CD14-positive monocyte (primary cell): ENCODE measurements at regions not wholly inside any gene's neighbourhood (a gene's known extent, or its start where the extent isn't known, plus 50 kb on each side); places are given as distances from the start of the nearest gene placed in this dataset.

Source experiments
- DNase-seq, 3 donors: peaks; one replicate each; pipeline ENCODE4 v3.0.0-alpha.2; 2011 to 2022
- H2AFZ ChIP-seq: 2 replicates; pipeline ENCODE4 v1.6.0; 2012; ENCODE audit warnings: mild to moderate bottlenecking, low read depth, low read length, inconsistent platforms; ENCODE audit not compliant: insufficient read depth, poor library complexity, severe bottlenecking
- H3K27ac ChIP-seq, 2 donors: 1 replicate in 1 of 2; 2 replicates in 1 of 2; pipeline ENCODE4 v1.5.1; 2012 to 2013; ENCODE audit warnings: low read length in 2 of 2, control low read depth in 1 of 2, inconsistent platforms in 1 of 2, low read depth in 1 of 2, mild to moderate bottlenecking in 1 of 2
- H3K27me3 ChIP-seq, 2 donors: one replicate each; pipeline versions ENCODE4 v1.6.0 to v1.6.1; 2011 to 2013; ENCODE audit warnings: low read length in 2 of 2; ENCODE audit not compliant: control insufficient read depth in 2 of 2, insufficient read depth in 2 of 2
- H3K36me3 ChIP-seq, 2 donors: replicated peaks in 1 of 2; 1 replicate in 1 of 2; 2 replicates in 1 of 2; pipeline versions ENCODE4 v1.5.1 to v1.6.1; 2012 to 2013; ENCODE audit warnings: low read length in 2 of 2, control low read depth in 1 of 2, inconsistent platforms in 1 of 2, mild to moderate bottlenecking in 1 of 2; ENCODE audit not compliant: insufficient read depth in 2 of 2, control insufficient read depth in 1 of 2
- H3K4me1 ChIP-seq, 2 donors: 1 replicate in 1 of 2; 2 replicates in 1 of 2; pipeline versions ENCODE4 v1.5.1 to v1.6.1; 2012 to 2013; ENCODE audit warnings: low read length in 2 of 2, control low read depth in 1 of 2, inconsistent platforms in 1 of 2, mild to moderate bottlenecking in 1 of 2, moderate library complexity in 1 of 2; ENCODE audit not compliant: insufficient read depth in 2 of 2, control insufficient read depth in 1 of 2
- H3K4me2 ChIP-seq: replicated peaks from 2 replicates; pipeline ENCODE3; 2012; ENCODE audit warnings: low read length, moderate library complexity, mild to moderate bottlenecking; ENCODE audit not compliant: poor library complexity, severe bottlenecking; ENCODE audit errors: extremely low read depth
- H3K4me3 ChIP-seq, 3 experiments: fragments of 200-600 bp in 1 of 3; sonication (generic) in 1 of 3; replicated peaks in 1 of 3; 1 replicate in 2 of 3; 2 replicates in 1 of 3; pipeline ENCODE4 v1.5.1; 2011 to 2013; ENCODE audit warnings: low read length in 3 of 3, mild to moderate bottlenecking in 3 of 3, control low read depth in 2 of 3, low read depth in 2 of 3, inconsistent platforms in 1 of 3, moderate library complexity in 1 of 3
- H3K79me2 ChIP-seq: 2 replicates; pipeline ENCODE4 v1.6.0; 2012; ENCODE audit warnings: mild to moderate bottlenecking, control low read depth, inconsistent platforms, low read length, moderate library complexity; ENCODE audit not compliant: insufficient read depth
- H3K9ac ChIP-seq: 2 replicates; pipeline ENCODE4 v1.6.0; 2017; ENCODE audit warnings: low read length, mild to moderate bottlenecking; ENCODE audit not compliant: insufficient read depth, poor library complexity, severe bottlenecking
- H3K9me3 ChIP-seq, 2 donors: replicated peaks in 1 of 2; 1 replicate in 1 of 2; 2 replicates in 1 of 2; pipeline versions ENCODE4 v1.5.1 to v1.6.1; 2012 to 2013; ENCODE audit warnings: low read length in 2 of 2, control low read depth in 1 of 2; ENCODE audit not compliant: control insufficient read depth in 1 of 2, insufficient read depth in 1 of 2
- H4K20me1 ChIP-seq: 2 replicates; pipeline ENCODE4 v1.6.0; 2012; ENCODE audit warnings: mild to moderate bottlenecking, low read length, control low read depth, moderate library complexity; ENCODE audit not compliant: insufficient read depth
- H3K27ac Mint-ChIP-seq, 7 donors: one replicate each; pipeline ENCODE4 v1.8.0; 2020; ENCODE audit warnings: mild to moderate bottlenecking in 7 of 7, mixed read lengths in 7 of 7, moderate library complexity in 6 of 7, inconsistent platforms in 2 of 7
- H3K27me3 Mint-ChIP-seq, 3 donors: one replicate each; pipeline ENCODE4 v1.8.0; 2021 to 2022; ENCODE audit warnings: low read depth in 3 of 3, mild to moderate bottlenecking in 3 of 3, mixed read lengths in 3 of 3, moderate library complexity in 3 of 3, inconsistent platforms in 1 of 3
- H3K36me3 Mint-ChIP-seq, 2 donors: one replicate each; pipeline ENCODE4 v1.8.0; 2020; ENCODE audit warnings: mixed read lengths in 2 of 2, inconsistent platforms in 1 of 2, mild to moderate bottlenecking in 1 of 2
- H3K4me1 Mint-ChIP-seq: one replicate; pipeline ENCODE4 v1.8.0; 2020; ENCODE audit warnings: mild to moderate bottlenecking, mixed read lengths
- H3K4me3 Mint-ChIP-seq, 2 donors: one replicate each; pipeline ENCODE4 v1.8.0; 2020; ENCODE audit warnings: mild to moderate bottlenecking in 2 of 2, mixed read lengths in 2 of 2, moderate library complexity in 1 of 2
- H3K9me3 Mint-ChIP-seq, 7 donors: one replicate each; pipeline ENCODE4 v1.8.0; 2020 to 2022; ENCODE audit warnings: mixed read lengths in 7 of 7, mild to moderate bottlenecking in 6 of 7, moderate library complexity in 6 of 7, inconsistent platforms in 2 of 7
- WGBS: methylation state at CpG from one replicate; pipeline ENCODE4 v1.1.5; 2013; ENCODE audit warnings: missing lambda C conversion rate; ENCODE audit not compliant: insufficient coverage; 5-methylcytosine and 5-hydroxymethylcytosine counted together
- intact Hi-C, 2 donors: fragments of 100-400 bp; cut with micrococcal nuclease; formaldehyde crosslinking; loops; one replicate each; pipeline versions ENCODE4 v1.15.0 to v1.15.1; 2023
- TF ChIP-seq, protein P1 (sequence below): fragments of 200-600 bp; IDR thresholded peaks from one replicate; pipeline ENCODE4 v1.8.0; 2022; ENCODE audit warnings: antibody characterized with exemption, mild to moderate bottlenecking

DNA sequence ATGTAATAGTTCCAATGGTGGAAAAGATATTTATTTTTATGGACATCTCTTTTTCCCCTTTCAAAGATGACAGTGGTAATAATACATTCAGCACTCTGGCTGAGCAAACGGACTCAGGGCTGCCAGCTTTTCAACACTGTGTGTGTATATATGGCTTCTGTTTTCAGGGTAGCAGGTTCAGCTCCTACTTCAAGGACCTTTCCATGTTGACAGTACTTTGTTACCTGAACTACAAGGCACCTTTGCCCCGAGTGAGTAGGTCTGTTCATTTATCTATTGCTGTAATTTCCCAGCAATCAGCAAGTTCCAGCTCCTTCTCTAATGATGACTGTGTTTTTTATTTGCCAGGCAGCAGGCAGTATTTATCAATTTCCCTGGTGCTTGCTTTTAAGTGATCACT lies 387.4 kb upstream of the KIF2A start:
- Mint-ChIP-seq H3K27ac (no peak overlapping the region), H3K27me3 (peaks cover 1 to 3% (median 1%) of the 10 kb centered on the region in 3 donors), H3K4me3 (no peak overlapping the region), H3K4me1 (no peaks in the 10 kb centered on the region), H3K36me3 (no peaks in the 10 kb centered on the region), H3K9me3 (peaks cover 0 to 4% (median 1%) of the 10 kb centered on the region in 7 donors)
- Histone ChIP-seq H3K9me3 (no peaks in the 10 kb centered on the region), H3K9ac (no peak overlapping the region), H3K36me3 (no peaks in the 10 kb centered on the region), H3K79me2 (no peaks in the 10 kb centered on the region), H3K4me2 (no peak overlapping the region), H3K27me3 (no peaks in the 10 kb centered on the region), H3K27ac (no peak overlapping the region), H4K20me1 (no peaks in the 10 kb centered on the region), H3K4me3 (no peak overlapping the region), H2AFZ (no peak overlapping the region), H3K4me1 (no peaks in the 10 kb centered on the region)
- WGBS, result no CpG with 5 or more reads among the region's 2 CpGs
- intact Hi-C loops, result no loop called here
- TF ChIP-seq, protein P1, sequence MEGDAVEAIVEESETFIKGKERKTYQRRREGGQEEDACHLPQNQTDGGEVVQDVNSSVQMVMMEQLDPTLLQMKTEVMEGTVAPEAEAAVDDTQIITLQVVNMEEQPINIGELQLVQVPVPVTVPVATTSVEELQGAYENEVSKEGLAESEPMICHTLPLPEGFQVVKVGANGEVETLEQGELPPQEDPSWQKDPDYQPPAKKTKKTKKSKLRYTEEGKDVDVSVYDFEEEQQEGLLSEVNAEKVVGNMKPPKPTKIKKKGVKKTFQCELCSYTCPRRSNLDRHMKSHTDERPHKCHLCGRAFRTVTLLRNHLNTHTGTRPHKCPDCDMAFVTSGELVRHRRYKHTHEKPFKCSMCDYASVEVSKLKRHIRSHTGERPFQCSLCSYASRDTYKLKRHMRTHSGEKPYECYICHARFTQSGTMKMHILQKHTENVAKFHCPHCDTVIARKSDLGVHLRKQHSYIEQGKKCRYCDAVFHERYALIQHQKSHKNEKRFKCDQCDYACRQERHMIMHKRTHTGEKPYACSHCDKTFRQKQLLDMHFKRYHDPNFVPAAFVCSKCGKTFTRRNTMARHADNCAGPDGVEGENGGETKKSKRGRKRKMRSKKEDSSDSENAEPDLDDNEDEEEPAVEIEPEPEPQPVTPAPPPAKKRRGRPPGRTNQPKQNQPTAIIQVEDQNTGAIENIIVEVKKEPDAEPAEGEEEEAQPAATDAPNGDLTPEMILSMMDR, result no peak
- DNase-seq, result no peak

DNA sequence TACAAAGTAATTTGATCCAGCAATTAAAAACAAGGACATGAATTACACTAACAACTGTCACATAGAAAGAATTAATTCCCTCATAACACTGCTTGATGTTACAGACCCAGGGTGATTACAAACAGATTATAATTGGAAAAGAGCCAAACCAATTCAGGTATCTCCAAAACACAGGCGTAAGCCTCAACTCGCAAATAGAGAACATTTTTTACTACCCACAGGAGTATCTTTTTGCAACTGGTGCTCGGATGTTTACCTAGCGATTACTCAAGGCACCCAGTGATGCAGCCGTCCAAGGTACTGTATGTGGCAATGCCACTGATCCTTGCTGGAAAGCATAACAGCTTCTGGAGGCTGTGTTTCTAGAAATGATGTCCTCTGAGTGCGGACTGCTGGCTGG lies 386.1 kb upstream of the KIF2A start:
- intact Hi-C loops, result no loop called here
- 91% methylated on average over 6 of the region's 6 CpGs for WGBS
- no peaks in the 10 kb centered on the region for H3K4me1 Mint-ChIP-seq

More for the DNA sequence above, 386.1 kb upstream of the KIF2A start:
- H3K4me3 Mint-ChIP-seq, result no peak overlapping the region
- H2AFZ ChIP-seq, result no peak overlapping the region
- H3K9me3 Mint-ChIP-seq, result peaks cover 0 to 3% (median 1%) of the 10 kb centered on the region in 7 donors
- TF ChIP-seq, protein P1, result no peak
- H3K27me3 ChIP-seq, result no peaks in the 10 kb centered on the region
- H3K79me2 ChIP-seq, result no peaks in the 10 kb centered on the region
- no peak overlapping the region for H3K4me3 ChIP-seq
- H4K20me1 ChIP-seq, result no peaks in the 10 kb centered on the region
- H3K27ac ChIP-seq, result no peak overlapping the region
- H3K27ac Mint-ChIP-seq, result no peak overlapping the region
- H3K4me2 ChIP-seq, result no peak overlapping the region
- H3K36me3 Mint-ChIP-seq, result no peaks in the 10 kb centered on the region
- no peak for DNase-seq
- no peak overlapping the region for H3K9ac ChIP-seq
- H3K36me3 ChIP-seq, result no peaks in the 10 kb centered on the region
- H3K9me3 ChIP-seq, result no peaks in the 10 kb centered on the region
- H3K4me1 ChIP-seq, result no peaks in the 10 kb centered on the region
- H3K27me3 Mint-ChIP-seq, result peaks cover 1 to 3% (median 1%) of the 10 kb centered on the region in 3 donors
